ENCODE measurements at regions not wholly inside any gene's neighbourhood (a gene's known extent, or its start where the extent isn't known, plus 50 kb on each side); places are given as distances from the start of the nearest gene placed in this dataset.

DNA sequence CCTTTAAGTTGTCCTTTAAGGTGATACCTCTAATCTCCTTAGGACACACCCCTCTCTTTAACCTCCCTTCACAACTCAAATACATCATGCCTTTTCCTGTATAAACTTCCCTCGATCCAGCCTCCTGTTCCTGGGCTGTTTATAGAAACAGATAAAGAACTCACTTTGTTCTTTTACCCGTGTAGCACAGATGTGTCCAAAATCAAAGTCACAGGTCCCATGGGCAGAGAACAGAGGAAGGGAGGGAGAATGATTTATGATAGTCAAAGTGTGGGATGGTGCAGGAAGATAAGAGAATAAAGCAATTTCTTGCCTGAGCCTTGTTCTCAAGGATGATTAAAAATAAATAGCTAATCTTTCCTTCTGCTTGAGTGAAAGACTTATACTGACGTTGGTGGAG is 50.3 kb upstream of the CABCOCO1 start:
- TF ChIP-seq, protein P1, sequence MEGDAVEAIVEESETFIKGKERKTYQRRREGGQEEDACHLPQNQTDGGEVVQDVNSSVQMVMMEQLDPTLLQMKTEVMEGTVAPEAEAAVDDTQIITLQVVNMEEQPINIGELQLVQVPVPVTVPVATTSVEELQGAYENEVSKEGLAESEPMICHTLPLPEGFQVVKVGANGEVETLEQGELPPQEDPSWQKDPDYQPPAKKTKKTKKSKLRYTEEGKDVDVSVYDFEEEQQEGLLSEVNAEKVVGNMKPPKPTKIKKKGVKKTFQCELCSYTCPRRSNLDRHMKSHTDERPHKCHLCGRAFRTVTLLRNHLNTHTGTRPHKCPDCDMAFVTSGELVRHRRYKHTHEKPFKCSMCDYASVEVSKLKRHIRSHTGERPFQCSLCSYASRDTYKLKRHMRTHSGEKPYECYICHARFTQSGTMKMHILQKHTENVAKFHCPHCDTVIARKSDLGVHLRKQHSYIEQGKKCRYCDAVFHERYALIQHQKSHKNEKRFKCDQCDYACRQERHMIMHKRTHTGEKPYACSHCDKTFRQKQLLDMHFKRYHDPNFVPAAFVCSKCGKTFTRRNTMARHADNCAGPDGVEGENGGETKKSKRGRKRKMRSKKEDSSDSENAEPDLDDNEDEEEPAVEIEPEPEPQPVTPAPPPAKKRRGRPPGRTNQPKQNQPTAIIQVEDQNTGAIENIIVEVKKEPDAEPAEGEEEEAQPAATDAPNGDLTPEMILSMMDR (IDR thresholded peaks at IDR 0.05; ENCODE audit: poor library complexity, severe bottlenecking) = no peak
- TF ChIP-seq POLR2AphosphoS5 (IDR thresholded peaks at IDR 0.05) (no peak), EP300 (conservative IDR thresholded peaks at IDR 0.05; ENCODE audit: poor library complexity, severe bottlenecking) (no peak), EZH2 (IDR thresholded peaks at IDR 0.05; ENCODE audit: borderline replicate concordance, insufficient read depth, low read length, poor library complexity, severe bottlenecking) (no peak)
